HepG2 (cell line): ENCODE measurements at regions not wholly inside any gene's neighbourhood (a gene's known extent, or its start where the extent isn't known, plus 50 kb on each side); places are given as distances from the start of the nearest gene placed in this dataset.

Experiments
- ATAC-seq: fragments of 200-7000 bp; cut with Tn5 transposase; 3 replicates; pipeline ENCODE4 v1.9.1; 2020; ENCODE audit warnings: mild to moderate bottlenecking, moderate library complexity
- BruUV-seq: library from RNA; stranded (reverse); fragments of 400-500 nt; replicated peaks from 2 replicates; lab custom pipeline; 2021; lab: Mats Ljungman, UMichigan
- CTCF ChIA-PET: fragments of 300-600 bp; formaldehyde crosslinking; extraction: SDS; loops from one replicate; lab custom pipeline; 2021; ENCODE audit warnings: low total read pairs, inconsistent platforms, low intra/inter-chr PET ratio; lab: Yijun Ruan, JAX
- POLR2A ChIA-PET: fragments of 350-600 bp; sonication (Branson Sonifier 250); formaldehyde crosslinking; loops from one replicate; lab custom pipeline; 2020; ENCODE audit warnings: antibody characterized with exemption, inconsistent platforms; lab: Yijun Ruan, JAX
- DNase-seq: peaks from one replicate; pipeline ENCODE4 v3.0.0-alpha.2; 2015; ENCODE audit warnings: low spot score
- FAIRE-seq: peaks from 3 replicates; lab custom pipeline; 2011; peaks lifted over from hg19 to GRCh38; lab: Jason Lieb, UNC
- H2AFZ ChIP-seq: one replicate; pipeline ENCODE4 v1.6.1; 2011; ENCODE audit warnings: low read length, inconsistent platforms
- H3K27ac ChIP-seq: fragments of 300-600 bp; 3 replicates; pipeline ENCODE4 v1.8.0; 2011; ENCODE audit warnings: mixed run types, mild to moderate bottlenecking, mixed read lengths, low read length, inconsistent platforms; ENCODE audit not compliant: insufficient read depth; ENCODE audit errors: extremely low read length
- H3K27me3 ChIP-seq, 2 experiments: fragments of 200-600 bp in 1 of 2; 2 replicates in 1 of 2; 3 replicates in 1 of 2; pipeline versions ENCODE4 v1.6.0 to v1.8.0; 2011; ENCODE audit warnings: low read length in 2 of 2, mild to moderate bottlenecking in 2 of 2, moderate library complexity in 2 of 2, inconsistent platforms in 1 of 2; ENCODE audit not compliant: insufficient read depth in 2 of 2, control insufficient read depth in 1 of 2
- H3K36me3 ChIP-seq, 2 experiments: fragments of 200-600 bp in 1 of 2; replicated peaks in 1 of 2; 2 replicates in 1 of 2; 3 replicates in 1 of 2; pipeline versions ENCODE4 v1.5.1 to v1.8.0; 2011; ENCODE audit warnings: low read length in 2 of 2, inconsistent platforms in 1 of 2; ENCODE audit not compliant: insufficient read depth in 2 of 2, control insufficient read depth in 1 of 2
- H3K4me1 ChIP-seq: 2 replicates; pipeline ENCODE4 v1.5.1; 2012; ENCODE audit warnings: low read length, inconsistent platforms; ENCODE audit not compliant: insufficient read depth
- H3K4me2 ChIP-seq: 2 replicates; pipeline ENCODE4 v1.6.0; 2011; ENCODE audit warnings: low read depth, low read length, inconsistent platforms
- H3K4me3 ChIP-seq, 3 experiments: fragments of 200-600 bp in 1 of 3; sonication (generic), shearing (Covaris generic) in 1 of 3; replicated peaks in 1 of 3; 2 replicates each; pipeline ENCODE4 v1.5.1; 2011 to 2016; ENCODE audit warnings: low read length in 3 of 3, inconsistent platforms in 2 of 3, low read depth in 2 of 3, mild to moderate bottlenecking in 2 of 3, control low read depth in 1 of 3, mixed read lengths in 1 of 3; ENCODE audit not compliant: insufficient read depth in 1 of 3
- H3K79me2 ChIP-seq: one replicate; pipeline ENCODE4 v1.6.1; 2011; ENCODE audit warnings: low read length, inconsistent platforms; ENCODE audit not compliant: insufficient read depth
- H3K9ac ChIP-seq: 2 replicates; pipeline ENCODE4 v1.6.0; 2011; ENCODE audit warnings: mild to moderate bottlenecking, low read depth, low read length, inconsistent platforms; ENCODE audit not compliant: insufficient read depth
- H3K9me3 ChIP-seq: 2 replicates; pipeline ENCODE4 v1.5.1; 2012; ENCODE audit warnings: mild to moderate bottlenecking, low read length
- H4K20me1 ChIP-seq: 2 replicates; pipeline ENCODE4 v1.6.0; 2011; ENCODE audit warnings: inconsistent platforms, mild to moderate bottlenecking, low read length, moderate library complexity; ENCODE audit not compliant: insufficient read depth
- CEBPB ChIP-seq: IDR thresholded peaks from 2 replicates; pipeline ENCODE4 v1.6.1; 2011; ENCODE audit warnings: low read depth, low read length, improper control_type of control experiment, borderline replicate concordance
- HNRNPL ChIP-seq: fragments of 200-400 bp; formaldehyde crosslinking; IDR thresholded peaks from 2 replicates; pipeline ENCODE4 v1.6.1; 2017; ENCODE audit warnings: mild to moderate bottlenecking, low read depth, low read length
- PRDM4 ChIP-seq: sonication (generic); formaldehyde crosslinking; IDR thresholded peaks from 2 replicates; pipeline ENCODE4 v1.9.0; 2021; ENCODE audit warnings: missing genetic modification reagents, borderline replicate concordance
- WGBS: methylation state at CpG from one replicate; pipeline ENCODE4 v1.1.6; 2017; ENCODE audit warnings: low lambda C conversion rate; 5-methylcytosine and 5-hydroxymethylcytosine counted together
- in situ Hi-C: cut with HindIII; loops from 2 replicates; pipeline ENCODE4 v1.10.0; 2017; ENCODE audit warnings: low pct_unique_long_range_greater_than_20kb; ENCODE audit not compliant: extremely low pct_ligation_motif_present
- intact Hi-C: fragments of 100-400 bp; cut with micrococcal nuclease; formaldehyde crosslinking; loops from one replicate; pipeline ENCODE4 v1.10.0; 2022; ENCODE audit not compliant: unreplicated experiment

GRCh38 chr20:56826705-56827665 lies 197.9 kb downstream of the TFAP2C start:
- Histone ChIP-seq H3K27me3 (peaks cover 4 to 49% of the 10 kb centered on the region in 2 experiments; a peak in 3 of 5 replicates), H3K4me2 (no peak overlapping the region), H3K4me3 (no peak overlapping the region), H3K4me1 (no peaks in the 10 kb centered on the region), H4K20me1 (no peaks in the 10 kb centered on the region; the same call in 1 of the 2 replicates), H2AFZ (no peak overlapping the region), H3K36me3 (no peaks in the 10 kb centered on the region), H3K79me2 (no peaks in the 10 kb centered on the region)
- intact Hi-C loops, result no loop called here
- no peak for DNase-seq
- WGBS, result 19% methylated on average over 22 of the region's 22 CpGs
- POLR2A ChIA-PET, result no interaction called here
- no peak; the same call in 2 of the 3 replicates for ATAC-seq
- TF ChIP-seq HNRNPL, result no peak
- peak; percentile 35; the same call in 1 of the 2 replicates for TF ChIP-seq CEBPB
- TF ChIP-seq, all 625 proteins: peak for 1
- no peaks in the 10 kb centered on the region for H3K9me3 ChIP-seq
- in situ Hi-C loops, result no loop called here
- FAIRE-seq, result no peak
- no peak overlapping the region for H3K27ac ChIP-seq
- H3K9ac ChIP-seq, result no peak overlapping the region
- no TSS peak for BruUV-seq
- CTCF ChIA-PET, result no interaction called here

DNA sequence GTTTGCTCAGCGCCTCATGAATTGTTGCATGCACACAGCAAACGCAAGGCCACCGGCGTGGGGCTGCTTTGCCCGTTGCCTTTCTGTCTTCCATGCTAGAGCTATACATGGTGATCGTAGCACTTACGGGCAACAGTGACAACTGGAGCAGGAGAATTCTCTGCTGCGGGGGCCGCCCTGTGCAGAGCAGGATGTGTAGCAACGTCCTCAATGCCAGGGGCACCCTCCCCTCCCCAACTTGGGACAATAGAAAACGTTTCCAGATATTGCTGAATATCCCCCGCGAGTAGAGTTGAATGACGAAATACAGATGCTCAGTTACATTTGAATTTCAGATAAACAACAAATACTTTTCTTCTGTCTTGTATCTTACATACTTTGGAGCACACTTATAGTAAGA lies 198.7 kb downstream of the TFAP2C start:
- DNase-seq, result no peak
- no peaks in the 10 kb centered on the region for H3K9me3 ChIP-seq
- no peak overlapping the region for H3K4me3 ChIP-seq
- no peaks in the 10 kb centered on the region for H3K79me2 ChIP-seq
- H3K36me3 ChIP-seq, result no peaks in the 10 kb centered on the region
- no peak overlapping the region for H3K27ac ChIP-seq
- no peak for FAIRE-seq
- in situ Hi-C loops, result no loop called here
- TF ChIP-seq PRDM4 (CRISPR knock-in tag), result no peak
- peak; percentile 34; the same call in 1 of the 2 replicates for TF ChIP-seq CEBPB
- H2AFZ ChIP-seq, result no peak overlapping the region
- no peaks in the 10 kb centered on the region for H3K4me1 ChIP-seq
- peaks cover 4 to 49% of the 10 kb centered on the region in 2 experiments; a peak in 3 of 5 replicates for H3K27me3 ChIP-seq
- ChIA-PET CTCF (no interaction called here), POLR2A (no interaction called here)
- H3K4me2 ChIP-seq, result no peak overlapping the region
- no peak overlapping the region for H3K9ac ChIP-seq
- no peaks in the 10 kb centered on the region; the same call in 1 of the 2 replicates for H4K20me1 ChIP-seq
- no TSS peak for BruUV-seq
- no peak for ATAC-seq
- 36% methylated on average over 14 of the region's 14 CpGs for WGBS
- intact Hi-C loops, result no loop called here
